ENCODE measurements at regions not wholly inside any gene's neighbourhood (a gene's known extent, or its start where the extent isn't known, plus 50 kb on each side); places are given as distances from the start of the nearest gene placed in this dataset.

DNA sequence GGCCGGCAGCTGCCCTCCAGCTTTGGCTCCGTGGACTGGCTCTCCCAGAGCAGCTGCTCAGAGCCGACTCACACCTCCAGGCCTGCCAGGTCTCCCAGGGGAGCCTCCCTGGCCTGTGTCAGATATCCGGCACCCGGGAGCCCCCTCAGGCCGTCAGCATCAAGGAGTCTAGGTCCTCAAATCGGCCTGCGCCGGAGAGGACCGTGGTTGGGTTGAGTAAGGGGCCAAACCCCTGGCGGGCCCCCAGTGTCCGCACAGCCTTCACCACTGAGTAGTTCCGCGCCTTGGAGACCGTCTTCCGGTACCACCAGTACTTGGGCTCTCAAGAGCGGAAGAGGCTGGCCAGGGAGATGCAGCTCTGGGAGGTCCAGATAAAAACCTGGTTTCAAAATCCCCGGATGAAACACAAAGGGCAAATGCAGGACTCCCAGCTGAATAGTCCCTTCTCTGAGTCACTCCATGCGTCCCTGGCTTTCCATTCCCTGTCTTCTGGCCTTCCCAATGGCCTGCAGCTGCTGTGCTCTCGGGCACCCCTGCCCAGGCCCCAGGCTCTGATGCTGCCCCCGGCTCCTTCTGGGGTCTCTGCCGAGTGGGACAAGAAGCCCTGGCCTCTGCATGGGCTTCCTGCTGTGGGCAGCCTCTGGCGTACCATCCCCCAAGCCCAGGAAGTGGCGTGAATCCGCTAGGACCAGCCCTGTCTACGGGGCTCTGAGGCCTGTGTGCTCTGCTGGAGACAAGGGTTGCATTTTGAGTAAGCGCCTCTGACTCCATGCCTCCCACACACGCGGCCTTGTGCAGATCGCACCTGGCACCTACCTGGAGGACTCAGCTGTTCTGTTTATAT lies 245.1 kb upstream of the ATXN7L3B start:
- TF ChIP-seq POLR2A (IDR thresholded peaks at IDR 0.05) (no peak), POLR2AphosphoS5 (IDR thresholded peaks at IDR 0.05) (no peak)
- TF ChIP-seq, protein P1, sequence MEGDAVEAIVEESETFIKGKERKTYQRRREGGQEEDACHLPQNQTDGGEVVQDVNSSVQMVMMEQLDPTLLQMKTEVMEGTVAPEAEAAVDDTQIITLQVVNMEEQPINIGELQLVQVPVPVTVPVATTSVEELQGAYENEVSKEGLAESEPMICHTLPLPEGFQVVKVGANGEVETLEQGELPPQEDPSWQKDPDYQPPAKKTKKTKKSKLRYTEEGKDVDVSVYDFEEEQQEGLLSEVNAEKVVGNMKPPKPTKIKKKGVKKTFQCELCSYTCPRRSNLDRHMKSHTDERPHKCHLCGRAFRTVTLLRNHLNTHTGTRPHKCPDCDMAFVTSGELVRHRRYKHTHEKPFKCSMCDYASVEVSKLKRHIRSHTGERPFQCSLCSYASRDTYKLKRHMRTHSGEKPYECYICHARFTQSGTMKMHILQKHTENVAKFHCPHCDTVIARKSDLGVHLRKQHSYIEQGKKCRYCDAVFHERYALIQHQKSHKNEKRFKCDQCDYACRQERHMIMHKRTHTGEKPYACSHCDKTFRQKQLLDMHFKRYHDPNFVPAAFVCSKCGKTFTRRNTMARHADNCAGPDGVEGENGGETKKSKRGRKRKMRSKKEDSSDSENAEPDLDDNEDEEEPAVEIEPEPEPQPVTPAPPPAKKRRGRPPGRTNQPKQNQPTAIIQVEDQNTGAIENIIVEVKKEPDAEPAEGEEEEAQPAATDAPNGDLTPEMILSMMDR (IDR thresholded peaks at IDR 0.05): no peak

All from suprapubic skin (tissue), 4 donors.